HCT116 (cell line): ENCODE measurements at regions not wholly inside any gene's neighbourhood (a gene's known extent, or its start where the extent isn't known, plus 50 kb on each side); places are given as distances from the start of the nearest gene placed in this dataset.

Source experiments
- ATAC-seq: fragments of 200-7000 bp; cut with Tn5 transposase; 2 replicates; pipeline ENCODE4 v1.9.1; 2020; ENCODE audit warnings: mild to moderate bottlenecking, moderate library complexity
- BruUV-seq: library from RNA; stranded (reverse); fragments of 400-500 nt; replicated peaks from 2 replicates; lab custom pipeline; 2021; lab: Mats Ljungman, UMichigan
- CTCF ChIA-PET: fragments of 300-600 bp; sonication (Branson Sonifier 250); formaldehyde crosslinking; loops from one replicate; lab custom pipeline; 2021; ENCODE audit warnings: antibody characterized with exemption; lab: Charles Lee
- POLR2A ChIA-PET: fragments of 300-600, 350-600 bp; sonication (Branson Sonifier 250); formaldehyde crosslinking; loops from one replicate; lab custom pipeline; 2021; ENCODE audit warnings: antibody characterized with exemption; lab: Charles Lee
- RAD21 ChIA-PET, 2 experiments: fragments of 300-600 bp; sonication (Branson Sonifier 250); formaldehyde crosslinking; loops; one replicate each; lab custom pipeline; 2023; ENCODE audit warnings: low total read pairs in 2 of 2; ENCODE audit not compliant: uncharacterized antibody in 2 of 2, unreplicated experiment in 2 of 2, low non-redundant PET in 1 of 2; lab: Charles Lee
- DNase-seq: peaks from one replicate; pipeline ENCODE4 v3.0.0-alpha.2; 2010; ENCODE audit warnings: low read depth, low spot score
- H2AFZ ChIP-seq: fragments of 200-600 bp; shearing (Covaris generic), sonication (generic); 2 replicates; pipeline ENCODE4 v1.6.1; 2017; ENCODE audit warnings: low read depth, mixed run types, mixed read lengths, antibody characterized with exemption, low read length; ENCODE audit not compliant: poor library complexity, severe bottlenecking
- H3K27ac ChIP-seq: 2 replicates; pipeline ENCODE4 v1.5.1; 2012; ENCODE audit warnings: low read depth, low read length
- H3K27me3 ChIP-seq: fragments of 200-600 bp; sonication (generic); 2 replicates; pipeline ENCODE4 v1.6.1; 2016; ENCODE audit warnings: mixed run types, low read length, mixed read lengths; ENCODE audit not compliant: insufficient read depth
- H3K36me3 ChIP-seq, 2 experiments: fragments of 200-500 bp in 1 of 2; fragments of 200-600 bp in 1 of 2; sonication (Bioruptor generic) in 1 of 2; sonication (generic) in 1 of 2; 2 replicates each; pipeline versions ENCODE4 v1.5.1 to v1.6.1; 2014 to 2016; ENCODE audit warnings: low read length in 2 of 2, inconsistent platforms in 1 of 2, mixed read lengths in 1 of 2, mixed run types in 1 of 2; ENCODE audit not compliant: insufficient read depth in 2 of 2, control insufficient read depth in 1 of 2
- H3K4me1 ChIP-seq, 2 experiments: fragments of 200-600 bp in 1 of 2; sonication (generic) in 1 of 2; 2 replicates each; pipeline versions ENCODE4 v1.5.1 to v1.6.1; 2012 to 2017; ENCODE audit warnings: low read length in 2 of 2, inconsistent platforms in 1 of 2, mild to moderate bottlenecking in 1 of 2, mixed read lengths in 1 of 2, mixed run types in 1 of 2, moderate library complexity in 1 of 2; ENCODE audit not compliant: insufficient read depth in 2 of 2, control insufficient read depth in 1 of 2
- H3K4me2 ChIP-seq: fragments of 200-600 bp; sonication (generic); 2 replicates; pipeline ENCODE4 v1.6.1; 2017; ENCODE audit warnings: mixed run types, low read length, mixed read lengths
- H3K4me3 ChIP-seq, 2 experiments: fragments of 200-600 bp in 1 of 2; sonication (generic) in 1 of 2; replicated peaks in 1 of 2; 2 replicates each; pipeline ENCODE4 v1.5.1; 2011 to 2016; ENCODE audit warnings: low read length in 2 of 2, control low read depth in 1 of 2, low read depth in 1 of 2, mild to moderate bottlenecking in 1 of 2, mixed read lengths in 1 of 2, mixed run types in 1 of 2
- H3K79me2 ChIP-seq: fragments of 200-600 bp; sonication (generic); 2 replicates; pipeline ENCODE4 v1.6.1; 2017; ENCODE audit warnings: mild to moderate bottlenecking, mixed run types, low read length, moderate library complexity, mixed read lengths; ENCODE audit not compliant: insufficient read depth
- H3K9ac ChIP-seq: fragments of 200-600 bp; sonication (generic); 2 replicates; pipeline ENCODE4 v1.6.1; 2016; ENCODE audit warnings: low read length, mixed read lengths
- H3K9me2 ChIP-seq: fragments of 200-600 bp; sonication (generic), shearing (Covaris generic); 2 replicates; pipeline ENCODE4 v1.6.1; 2017; ENCODE audit warnings: mixed run types, mild to moderate bottlenecking, moderate library complexity; ENCODE audit not compliant: insufficient read depth
- H3K9me3 ChIP-seq, 2 experiments: fragments of 200-500 bp in 1 of 2; fragments of 200-600 bp in 1 of 2; sonication (Bioruptor generic) in 1 of 2; sonication (generic) in 1 of 2; 2 replicates each; pipeline ENCODE4 v1.6.1; 2014 to 2017; ENCODE audit warnings: low read length in 2 of 2, mixed read lengths in 2 of 2, inconsistent platforms in 1 of 2, low read depth in 1 of 2, mild to moderate bottlenecking in 1 of 2, mixed run types in 1 of 2, moderate library complexity in 1 of 2; ENCODE audit not compliant: control insufficient read depth in 1 of 2, insufficient read depth in 1 of 2
- H4K20me1 ChIP-seq: fragments of 200-600 bp; sonication (generic), shearing (Covaris generic); 2 replicates; pipeline ENCODE4 v1.6.1; 2017; ENCODE audit warnings: mixed run types, mild to moderate bottlenecking, moderate library complexity; ENCODE audit not compliant: insufficient read depth
- CBX3 ChIP-seq: IDR thresholded peaks from 2 replicates; pipeline ENCODE4 v1.6.1; 2012; ENCODE audit warnings: low read depth
- EGR1 ChIP-seq: IDR thresholded peaks from 2 replicates; pipeline ENCODE4 v1.6.1; 2012; ENCODE audit warnings: low read depth
- ELF1 ChIP-seq: IDR thresholded peaks from 2 replicates; pipeline ENCODE4 v1.6.1; 2012; ENCODE audit warnings: low read depth, borderline replicate concordance
- EZH2phosphoT487 ChIP-seq: fragments of 200-600 bp; IDR thresholded peaks from 2 replicates; pipeline ENCODE4 v1.6.1; 2018; ENCODE audit warnings: antibody characterized with exemption, borderline replicate concordance
- FOSL1 ChIP-seq: IDR thresholded peaks from 2 replicates; pipeline ENCODE4 v1.6.1; 2012; ENCODE audit warnings: low read depth
- JUND ChIP-seq: IDR thresholded peaks from 2 replicates; pipeline ENCODE4 v1.6.1; 2012
- POLR2A ChIP-seq: IDR thresholded peaks from 2 replicates; pipeline ENCODE4 v1.7.0; 2011; ENCODE audit warnings: borderline replicate concordance; ENCODE audit not compliant: insufficient read depth, insufficient read length; ENCODE audit errors: extremely low read depth
- POLR2AphosphoS5 ChIP-seq: IDR thresholded peaks from 2 replicates; pipeline ENCODE4 v1.6.1; 2011; ENCODE audit warnings: mild to moderate bottlenecking, low read depth, low read length, moderate library complexity
- RAD21 ChIP-seq: IDR thresholded peaks from 2 replicates; pipeline ENCODE4 v1.6.1; 2012; ENCODE audit warnings: low read depth, mild to moderate bottlenecking
- SIN3A ChIP-seq: IDR thresholded peaks from 2 replicates; pipeline ENCODE4 v1.6.1; 2012; ENCODE audit warnings: low read depth
- SP1 ChIP-seq: IDR thresholded peaks from 2 replicates; pipeline ENCODE4 v1.6.1; 2012; ENCODE audit warnings: low read depth
- SRF ChIP-seq: IDR thresholded peaks from 2 replicates; pipeline ENCODE4 v1.6.1; 2012; ENCODE audit warnings: low read depth
- TCF7L2 ChIP-seq: IDR thresholded peaks from 2 replicates; pipeline ENCODE4 v1.7.0; 2011; ENCODE audit warnings: borderline replicate concordance, inconsistent platforms; ENCODE audit not compliant: insufficient read depth, insufficient read length; ENCODE audit errors: extremely low read depth
- YY1 ChIP-seq: IDR thresholded peaks from 2 replicates; pipeline ENCODE4 v1.6.1; 2011; ENCODE audit warnings: low read length, low read depth, moderate library complexity, mild to moderate bottlenecking; ENCODE audit not compliant: insufficient replicate concordance; ENCODE audit errors: extremely low read depth
- ZFX ChIP-seq: fragments of 450-650 bp; IDR thresholded peaks from 2 replicates; pipeline ENCODE4 v1.6.1; 2017
- ZNF274 ChIP-seq: fragments of 200-500 bp; sonication (Bioruptor generic); IDR thresholded peaks from 2 replicates; pipeline ENCODE4 v1.6.1; 2014; ENCODE audit warnings: mild to moderate bottlenecking, low read depth, low read length, inconsistent platforms
- intact Hi-C: fragments of 100-400 bp; cut with micrococcal nuclease; formaldehyde crosslinking; loops from 2 replicates; pipeline ENCODE4 v1.10.0; 2022
- TF ChIP-seq, protein P1 (sequence below): IDR thresholded peaks from 2 replicates; pipeline ENCODE4 v1.6.1; 2012
- TF ChIP-seq, protein P2 (sequence below): IDR thresholded peaks from 2 replicates; pipeline ENCODE4 v1.6.1; 2011; ENCODE audit warnings: mild to moderate bottlenecking, low read length, moderate library complexity; ENCODE audit not compliant: insufficient replicate concordance; ENCODE audit errors: extremely low read depth
- TF ChIP-seq, protein P3 (sequence below), 3 experiments: fragments of 200-600 bp in 1 of 3; sonication (generic) in 1 of 3; IDR thresholded peaks in 2 of 3; conservative IDR thresholded peaks in 1 of 3; 2 replicates each; pipeline ENCODE4 v1.5.1; 2012 to 2017; ENCODE audit warnings: low read depth in 2 of 3, low read length in 2 of 3, antibody characterized with exemption in 1 of 3, borderline replicate concordance in 1 of 3, control low read depth in 1 of 3, mild to moderate bottlenecking in 1 of 3, mixed read lengths in 1 of 3, mixed run types in 1 of 3, moderate library complexity in 1 of 3; ENCODE audit not compliant: insufficient read depth in 1 of 3

DNA sequence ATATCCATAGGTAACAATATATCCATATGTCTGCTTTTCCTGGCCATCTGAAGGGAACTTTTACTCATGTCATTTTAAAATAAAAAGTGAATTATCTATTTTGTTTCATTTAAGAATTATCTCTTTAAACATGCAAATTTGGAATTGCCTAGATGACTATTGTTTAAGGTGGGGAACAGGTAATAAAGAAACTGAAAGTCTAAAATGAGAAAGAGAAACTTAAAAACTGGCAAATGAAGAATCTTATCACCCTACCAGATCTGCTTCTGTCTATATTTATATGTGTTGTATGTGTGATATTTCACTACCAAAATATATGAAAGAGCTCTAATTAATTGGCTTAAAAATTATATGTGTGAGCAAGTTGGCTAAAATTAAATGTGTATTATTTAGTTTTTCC lies 243.2 kb upstream of the KCNH7 start:
- TF ChIP-seq ZNF274 (no peak), EGR1 (no peak), RAD21 (no peak)
- no peaks in the 10 kb centered on the region for H3K36me3 ChIP-seq
- intact Hi-C loops, result no loop called here
- ChIA-PET RAD21 (no interaction called here), POLR2A (no interaction called here), CTCF (no interaction called here)
- H3K9me3 ChIP-seq, result no peaks in the 10 kb centered on the region
- no TSS peak for BruUV-seq
- no peaks in the 10 kb centered on the region for H3K9me2 ChIP-seq
- no peak overlapping the region for H3K4me3 ChIP-seq
- H3K79me2 ChIP-seq, result no peaks in the 10 kb centered on the region
- H3K27ac ChIP-seq, result no peak overlapping the region
- DNase-seq, result no peak
- H3K27me3 ChIP-seq, result peaks cover 4% of the 10 kb centered on the region
- no peaks in the 10 kb centered on the region for H4K20me1 ChIP-seq
- H3K4me2 ChIP-seq, result no peak overlapping the region
- no peaks in the 10 kb centered on the region for H3K4me1 ChIP-seq
- no peak overlapping the region for H3K9ac ChIP-seq
- no peak overlapping the region for H2AFZ ChIP-seq
- ATAC-seq, result no peak

DNA sequence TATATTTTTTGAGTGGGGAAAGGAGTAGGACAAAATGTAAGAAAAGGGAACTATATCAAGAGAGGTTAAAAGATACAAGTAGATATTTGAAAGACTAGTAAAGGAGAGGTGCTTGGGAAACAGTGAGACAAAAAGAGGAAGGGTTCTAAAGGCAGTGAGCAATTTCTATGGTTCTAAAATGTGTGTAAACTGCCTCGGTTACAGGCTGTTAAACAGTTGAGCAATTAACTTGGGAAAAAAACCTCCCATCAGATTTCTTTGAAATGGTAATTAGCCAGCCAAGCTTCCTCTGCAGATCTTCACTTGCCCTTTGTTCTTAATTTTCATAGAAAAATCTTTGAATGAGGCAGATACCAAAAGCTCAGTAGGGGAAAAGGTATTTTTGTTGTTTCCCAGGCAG lies 238.7 kb upstream of the KCNH7 start:
- H3K4me3 ChIP-seq, result no peak overlapping the region
- no peak for DNase-seq
- H3K9me2 ChIP-seq, result no peaks in the 10 kb centered on the region
- no peaks in the 10 kb centered on the region for H3K9me3 ChIP-seq
- H2AFZ ChIP-seq, result no peak overlapping the region
- H3K36me3 ChIP-seq, result no peaks in the 10 kb centered on the region
- H3K27ac ChIP-seq, result no peak overlapping the region
- RAD21 ChIA-PET, result no interaction called here
- no peaks in the 10 kb centered on the region for H4K20me1 ChIP-seq
- H3K4me2 ChIP-seq, result no peak overlapping the region
- TF ChIP-seq EZH2phosphoT487 (no peak), FOSL1 (no peak), POLR2A (no peak), YY1 (no peak), CBX3 (no peak), SP1 (no peak), EGR1 (no peak), ELF1 (no peak), ZFX (no peak), TCF7L2 (no peak), JUND (no peak), SRF (no peak), POLR2AphosphoS5 (no peak), SIN3A (no peak)
- TF ChIP-seq, protein P1, sequence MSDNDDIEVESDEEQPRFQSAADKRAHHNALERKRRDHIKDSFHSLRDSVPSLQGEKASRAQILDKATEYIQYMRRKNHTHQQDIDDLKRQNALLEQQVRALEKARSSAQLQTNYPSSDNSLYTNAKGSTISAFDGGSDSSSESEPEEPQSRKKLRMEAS, result no peak
- TF ChIP-seq, protein P2, sequence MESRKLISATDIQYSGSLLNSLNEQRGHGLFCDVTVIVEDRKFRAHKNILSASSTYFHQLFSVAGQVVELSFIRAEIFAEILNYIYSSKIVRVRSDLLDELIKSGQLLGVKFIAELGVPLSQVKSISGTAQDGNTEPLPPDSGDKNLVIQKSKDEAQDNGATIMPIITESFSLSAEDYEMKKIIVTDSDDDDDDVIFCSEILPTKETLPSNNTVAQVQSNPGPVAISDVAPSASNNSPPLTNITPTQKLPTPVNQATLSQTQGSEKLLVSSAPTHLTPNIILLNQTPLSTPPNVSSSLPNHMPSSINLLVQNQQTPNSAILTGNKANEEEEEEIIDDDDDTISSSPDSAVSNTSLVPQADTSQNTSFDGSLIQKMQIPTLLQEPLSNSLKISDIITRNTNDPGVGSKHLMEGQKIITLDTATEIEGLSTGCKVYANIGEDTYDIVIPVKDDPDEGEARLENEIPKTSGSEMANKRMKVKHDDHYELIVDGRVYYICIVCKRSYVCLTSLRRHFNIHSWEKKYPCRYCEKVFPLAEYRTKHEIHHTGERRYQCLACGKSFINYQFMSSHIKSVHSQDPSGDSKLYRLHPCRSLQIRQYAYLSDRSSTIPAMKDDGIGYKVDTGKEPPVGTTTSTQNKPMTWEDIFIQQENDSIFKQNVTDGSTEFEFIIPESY, result no peak
- TF ChIP-seq, protein P3, sequence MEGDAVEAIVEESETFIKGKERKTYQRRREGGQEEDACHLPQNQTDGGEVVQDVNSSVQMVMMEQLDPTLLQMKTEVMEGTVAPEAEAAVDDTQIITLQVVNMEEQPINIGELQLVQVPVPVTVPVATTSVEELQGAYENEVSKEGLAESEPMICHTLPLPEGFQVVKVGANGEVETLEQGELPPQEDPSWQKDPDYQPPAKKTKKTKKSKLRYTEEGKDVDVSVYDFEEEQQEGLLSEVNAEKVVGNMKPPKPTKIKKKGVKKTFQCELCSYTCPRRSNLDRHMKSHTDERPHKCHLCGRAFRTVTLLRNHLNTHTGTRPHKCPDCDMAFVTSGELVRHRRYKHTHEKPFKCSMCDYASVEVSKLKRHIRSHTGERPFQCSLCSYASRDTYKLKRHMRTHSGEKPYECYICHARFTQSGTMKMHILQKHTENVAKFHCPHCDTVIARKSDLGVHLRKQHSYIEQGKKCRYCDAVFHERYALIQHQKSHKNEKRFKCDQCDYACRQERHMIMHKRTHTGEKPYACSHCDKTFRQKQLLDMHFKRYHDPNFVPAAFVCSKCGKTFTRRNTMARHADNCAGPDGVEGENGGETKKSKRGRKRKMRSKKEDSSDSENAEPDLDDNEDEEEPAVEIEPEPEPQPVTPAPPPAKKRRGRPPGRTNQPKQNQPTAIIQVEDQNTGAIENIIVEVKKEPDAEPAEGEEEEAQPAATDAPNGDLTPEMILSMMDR (IDR thresholded peaks at IDR 0.05 in 2 of 3, conservative IDR thresholded peaks at IDR 0.05 in 1 of 3; ENCODE audit: borderline replicate concordance in 1 of 3, insufficient read depth in 1 of 3, low read depth in 2 of 3, low read length in 2 of 3), result no peak
- TF ChIP-seq, all 23 proteins: peak for 0
- H3K79me2 ChIP-seq, result no peaks in the 10 kb centered on the region
- intact Hi-C loops, result no loop called here
- H3K9ac ChIP-seq, result no peak overlapping the region
- H3K27me3 ChIP-seq, result 0 out of 2 replicates have a peak, but pooled peaks cover 6% of the 10 kb centered on the region
- ChIA-PET CTCF (no interaction called here), POLR2A (no interaction called here)
- BruUV-seq, result no TSS peak
- H3K4me1 ChIP-seq, result no peaks in the 10 kb centered on the region
- ATAC-seq, result no peak
